WTC11 (cell line): ENCODE measurements at regions not wholly inside any gene's neighbourhood (a gene's known extent, or its start where the extent isn't known, plus 50 kb on each side); places are given as distances from the start of the nearest gene placed in this dataset.
"Not testable (repeated sequence)": the region's sequence is repeated elsewhere in the genome, so short reads cannot be mapped to it uniquely, and the experiment has no call there.

Source experiments
- ATAC-seq: fragments of 200-7000 bp; cut with Tn5 transposase; 2 replicates; pipeline ENCODE4 v1.10.0; 2021; ENCODE audit warnings: mild to moderate bottlenecking, moderate library complexity
- CTCF ChIA-PET: fragments of 300-600 bp; sonication (Branson Sonifier 250); formaldehyde crosslinking; loops from one replicate; lab custom pipeline; 2021; ENCODE audit warnings: antibody characterized with exemption; lab: Charles Lee
- POLR2A ChIA-PET: fragments of 350-600 bp; sonication (Branson Sonifier 250); formaldehyde crosslinking; loops from one replicate; lab custom pipeline; 2021; ENCODE audit warnings: antibody characterized with exemption; lab: Charles Lee
- DNase-seq: peaks from one replicate; pipeline ENCODE4 v3.0.0; 2021; ENCODE audit warnings: low spot score
- H3K27ac Mint-ChIP-seq: 2 replicates; pipeline ENCODE4 v1.8.0; 2021; ENCODE audit warnings: mixed read lengths
- H3K27me3 Mint-ChIP-seq: 2 replicates; pipeline ENCODE4 v1.8.0; 2021; ENCODE audit warnings: low read depth, mild to moderate bottlenecking, moderate library complexity, mixed read lengths
- H3K36me3 Mint-ChIP-seq: 2 replicates; pipeline ENCODE4 v1.8.0; 2021; ENCODE audit warnings: mixed read lengths
- H3K4me1 Mint-ChIP-seq: 2 replicates; pipeline ENCODE4 v1.8.0; 2022; ENCODE audit warnings: mixed read lengths
- H3K4me3 Mint-ChIP-seq: 2 replicates; pipeline ENCODE4 v1.8.0; 2021; ENCODE audit warnings: mild to moderate bottlenecking, moderate library complexity, mixed read lengths
- H3K9me3 Mint-ChIP-seq: 2 replicates; pipeline ENCODE4 v1.8.0; 2021; ENCODE audit warnings: mixed read lengths
- ATF1 ChIP-seq: sonication (generic); formaldehyde crosslinking; IDR thresholded peaks from 2 replicates; pipeline ENCODE4 v1.8.1; 2023; ENCODE audit warnings: mild to moderate bottlenecking, moderate library complexity, missing genetic modification reagents
- ATF6 ChIP-seq: sonication (generic); formaldehyde crosslinking; IDR thresholded peaks from 2 replicates; pipeline ENCODE4 v1.8.1; 2023; ENCODE audit warnings: mild to moderate bottlenecking, missing genetic modification reagents
- CBFB ChIP-seq: sonication (generic); formaldehyde crosslinking; IDR thresholded peaks from 2 replicates; pipeline ENCODE4 v1.8.1; 2022; ENCODE audit warnings: mild to moderate bottlenecking, low read depth, missing genetic modification reagents
- GRHL2 ChIP-seq: fragments of 250-450 bp; sonication (Bioruptor Pico); IDR thresholded peaks from 2 replicates; pipeline ENCODE4 v1.8.0; 2022; ENCODE audit warnings: mild to moderate bottlenecking, moderate library complexity; ENCODE audit not compliant: insufficient replicate concordance, severe bottlenecking
- GTF2I ChIP-seq: fragments of 250-450 bp; sonication (Bioruptor Pico); conservative IDR thresholded peaks from 2 replicates; pipeline ENCODE4 v1.4.0; 2021; ENCODE audit warnings: mild to moderate bottlenecking
- HMGA2 ChIP-seq: fragments of 250-450 bp; sonication (Bioruptor Pico); IDR thresholded peaks from 2 replicates; pipeline ENCODE4 v1.4.0; 2021; ENCODE audit warnings: mild to moderate bottlenecking, moderate library complexity
- IRF2 ChIP-seq: sonication (generic); formaldehyde crosslinking; IDR thresholded peaks from 2 replicates; pipeline ENCODE4 v1.8.0; 2022; ENCODE audit warnings: low read depth, missing genetic modification reagents, borderline replicate concordance
- NFATC4 ChIP-seq: fragments of 250-450 bp; sonication (Bioruptor Pico); IDR thresholded peaks from 2 replicates; pipeline ENCODE4 v1.9.0; 2021; ENCODE audit warnings: mild to moderate bottlenecking
- NR2C2 ChIP-seq: sonication (generic); formaldehyde crosslinking; IDR thresholded peaks from 2 replicates; pipeline ENCODE4 v1.8.0; 2022; ENCODE audit warnings: mild to moderate bottlenecking, missing genetic modification reagents
- RORB ChIP-seq: fragments of 250-450 bp; sonication (Bioruptor Pico); IDR thresholded peaks from 2 replicates; pipeline ENCODE4 v1.9.0; 2021; ENCODE audit warnings: mild to moderate bottlenecking
- SOX15 ChIP-seq: fragments of 250-450 bp; sonication (Bioruptor Pico); IDR thresholded peaks from 2 replicates; pipeline ENCODE4 v1.9.0; 2021; ENCODE audit warnings: mild to moderate bottlenecking
- TEAD1 ChIP-seq: sonication (generic); formaldehyde crosslinking; IDR thresholded peaks from 2 replicates; pipeline ENCODE4 v1.8.0; 2022; ENCODE audit warnings: mild to moderate bottlenecking, missing genetic modification reagents
- USF1 ChIP-seq: sonication (generic); formaldehyde crosslinking; IDR thresholded peaks from 2 replicates; pipeline ENCODE4 v1.8.0; 2022; ENCODE audit warnings: mild to moderate bottlenecking, missing genetic modification reagents
- ZNF121 ChIP-seq: sonication (generic); formaldehyde crosslinking; IDR thresholded peaks from 2 replicates; pipeline ENCODE4 v1.8.0; 2023; ENCODE audit warnings: missing genetic modification reagents
- ZNF138 ChIP-seq: sonication (generic); formaldehyde crosslinking; conservative IDR thresholded peaks from 2 replicates; pipeline ENCODE4 v1.8.1; 2022; ENCODE audit warnings: mild to moderate bottlenecking, moderate library complexity, missing genetic modification reagents
- TF ChIP-seq, protein P1 (sequence below): sonication (generic); formaldehyde crosslinking; conservative IDR thresholded peaks from 2 replicates; pipeline ENCODE4 v1.8.1; 2023; ENCODE audit warnings: mild to moderate bottlenecking, low read depth, missing genetic modification reagents, moderate library complexity
- TF ChIP-seq, protein P2 (sequence below): fragments of 250-450 bp; sonication (Bioruptor Pico); IDR thresholded peaks from 2 replicates; pipeline ENCODE4 v1.8.0; 2021; ENCODE audit warnings: mild to moderate bottlenecking
- TF ChIP-seq, protein P3 (sequence below): sonication (generic); formaldehyde crosslinking; IDR thresholded peaks from 2 replicates; pipeline ENCODE4 v1.8.0; 2023; ENCODE audit warnings: missing genetic modification reagents, mild to moderate bottlenecking, borderline replicate concordance
- TF ChIP-seq, protein P4 (sequence below): sonication (generic); formaldehyde crosslinking; IDR thresholded peaks from 2 replicates; pipeline ENCODE4 v1.8.1; 2023; ENCODE audit warnings: mild to moderate bottlenecking, missing genetic modification reagents, moderate library complexity

DNA sequence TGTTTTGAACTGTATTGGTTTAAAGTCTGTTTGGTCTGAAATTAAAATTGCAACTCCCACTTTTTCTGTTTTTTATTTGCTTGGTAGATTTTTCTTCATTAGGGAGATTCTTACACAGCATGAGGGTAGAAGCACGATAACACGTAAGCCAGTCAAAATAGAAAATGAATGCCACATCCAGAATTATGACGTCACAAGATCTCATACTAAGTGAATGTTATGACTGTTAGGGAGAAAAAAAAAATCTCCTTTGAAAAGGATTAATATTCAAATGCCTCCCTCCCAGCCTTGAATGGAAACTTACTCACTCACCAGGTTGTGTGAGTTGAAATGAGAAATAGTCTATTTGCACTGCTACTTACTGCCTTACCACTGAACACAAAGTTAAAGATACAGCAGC, 670.8 kb downstream of the TFAP2A start:
- ChIA-PET POLR2A (no interaction called here), CTCF (no interaction called here)
- H3K36me3 Mint-ChIP-seq: no peaks in the 10 kb centered on the region
- TF ChIP-seq RORB (CRISPR knock-in tag) (no peak), ZNF138 (CRISPR knock-in tag) (no peak), CBFB (CRISPR knock-in tag) (no peak), SOX15 (no peak), GTF2I (CRISPR knock-in tag) (no peak), ATF6 (CRISPR knock-in tag) (no peak), ZNF121 (CRISPR knock-in tag) (no peak), GRHL2 (CRISPR knock-in tag) (no peak), TEAD1 (CRISPR knock-in tag) (no peak)
- TF ChIP-seq, protein P1, sequence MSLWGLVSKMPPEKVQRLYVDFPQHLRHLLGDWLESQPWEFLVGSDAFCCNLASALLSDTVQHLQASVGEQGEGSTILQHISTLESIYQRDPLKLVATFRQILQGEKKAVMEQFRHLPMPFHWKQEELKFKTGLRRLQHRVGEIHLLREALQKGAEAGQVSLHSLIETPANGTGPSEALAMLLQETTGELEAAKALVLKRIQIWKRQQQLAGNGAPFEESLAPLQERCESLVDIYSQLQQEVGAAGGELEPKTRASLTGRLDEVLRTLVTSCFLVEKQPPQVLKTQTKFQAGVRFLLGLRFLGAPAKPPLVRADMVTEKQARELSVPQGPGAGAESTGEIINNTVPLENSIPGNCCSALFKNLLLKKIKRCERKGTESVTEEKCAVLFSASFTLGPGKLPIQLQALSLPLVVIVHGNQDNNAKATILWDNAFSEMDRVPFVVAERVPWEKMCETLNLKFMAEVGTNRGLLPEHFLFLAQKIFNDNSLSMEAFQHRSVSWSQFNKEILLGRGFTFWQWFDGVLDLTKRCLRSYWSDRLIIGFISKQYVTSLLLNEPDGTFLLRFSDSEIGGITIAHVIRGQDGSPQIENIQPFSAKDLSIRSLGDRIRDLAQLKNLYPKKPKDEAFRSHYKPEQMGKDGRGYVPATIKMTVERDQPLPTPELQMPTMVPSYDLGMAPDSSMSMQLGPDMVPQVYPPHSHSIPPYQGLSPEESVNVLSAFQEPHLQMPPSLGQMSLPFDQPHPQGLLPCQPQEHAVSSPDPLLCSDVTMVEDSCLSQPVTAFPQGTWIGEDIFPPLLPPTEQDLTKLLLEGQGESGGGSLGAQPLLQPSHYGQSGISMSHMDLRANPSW (CRISPR knock-in tag): no peak
- TF ChIP-seq, protein P2, sequence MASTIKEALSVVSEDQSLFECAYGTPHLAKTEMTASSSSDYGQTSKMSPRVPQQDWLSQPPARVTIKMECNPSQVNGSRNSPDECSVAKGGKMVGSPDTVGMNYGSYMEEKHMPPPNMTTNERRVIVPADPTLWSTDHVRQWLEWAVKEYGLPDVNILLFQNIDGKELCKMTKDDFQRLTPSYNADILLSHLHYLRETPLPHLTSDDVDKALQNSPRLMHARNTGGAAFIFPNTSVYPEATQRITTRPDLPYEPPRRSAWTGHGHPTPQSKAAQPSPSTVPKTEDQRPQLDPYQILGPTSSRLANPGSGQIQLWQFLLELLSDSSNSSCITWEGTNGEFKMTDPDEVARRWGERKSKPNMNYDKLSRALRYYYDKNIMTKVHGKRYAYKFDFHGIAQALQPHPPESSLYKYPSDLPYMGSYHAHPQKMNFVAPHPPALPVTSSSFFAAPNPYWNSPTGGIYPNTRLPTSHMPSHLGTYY (CRISPR knock-in tag): no peak
- no peaks in the 10 kb centered on the region for H3K27me3 Mint-ChIP-seq
- ATAC-seq (no peak), DNase-seq (no peak)
- H3K9me3 Mint-ChIP-seq: peaks cover 8% of the 10 kb centered on the region
- H3K4me1 Mint-ChIP-seq: no peaks in the 10 kb centered on the region
- H3K4me3 Mint-ChIP-seq: no peak overlapping the region
- H3K27ac Mint-ChIP-seq: no peak overlapping the region

DNA sequence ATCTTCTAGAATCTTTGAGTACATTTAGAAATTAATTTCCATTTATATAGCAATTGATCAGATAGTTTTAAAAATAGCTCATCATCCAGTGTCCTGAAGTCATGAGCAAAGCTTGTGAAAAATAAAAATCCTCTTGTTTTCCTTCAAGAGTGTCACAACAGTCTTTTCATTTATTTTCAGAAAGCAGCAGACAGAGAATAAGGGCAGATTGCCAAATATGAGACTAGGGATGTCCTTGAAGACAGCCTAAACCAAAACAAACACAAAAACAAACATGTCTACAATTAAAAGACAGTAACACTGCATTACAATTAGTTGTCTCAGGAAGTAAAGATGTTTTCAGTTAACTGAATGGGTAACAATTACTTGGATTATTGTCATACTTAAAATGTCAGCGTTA, 682.8 kb downstream of the TFAP2A start:
- H3K4me1 Mint-ChIP-seq: peaks cover 6% of the 10 kb centered on the region
- TF ChIP-seq, protein P3, sequence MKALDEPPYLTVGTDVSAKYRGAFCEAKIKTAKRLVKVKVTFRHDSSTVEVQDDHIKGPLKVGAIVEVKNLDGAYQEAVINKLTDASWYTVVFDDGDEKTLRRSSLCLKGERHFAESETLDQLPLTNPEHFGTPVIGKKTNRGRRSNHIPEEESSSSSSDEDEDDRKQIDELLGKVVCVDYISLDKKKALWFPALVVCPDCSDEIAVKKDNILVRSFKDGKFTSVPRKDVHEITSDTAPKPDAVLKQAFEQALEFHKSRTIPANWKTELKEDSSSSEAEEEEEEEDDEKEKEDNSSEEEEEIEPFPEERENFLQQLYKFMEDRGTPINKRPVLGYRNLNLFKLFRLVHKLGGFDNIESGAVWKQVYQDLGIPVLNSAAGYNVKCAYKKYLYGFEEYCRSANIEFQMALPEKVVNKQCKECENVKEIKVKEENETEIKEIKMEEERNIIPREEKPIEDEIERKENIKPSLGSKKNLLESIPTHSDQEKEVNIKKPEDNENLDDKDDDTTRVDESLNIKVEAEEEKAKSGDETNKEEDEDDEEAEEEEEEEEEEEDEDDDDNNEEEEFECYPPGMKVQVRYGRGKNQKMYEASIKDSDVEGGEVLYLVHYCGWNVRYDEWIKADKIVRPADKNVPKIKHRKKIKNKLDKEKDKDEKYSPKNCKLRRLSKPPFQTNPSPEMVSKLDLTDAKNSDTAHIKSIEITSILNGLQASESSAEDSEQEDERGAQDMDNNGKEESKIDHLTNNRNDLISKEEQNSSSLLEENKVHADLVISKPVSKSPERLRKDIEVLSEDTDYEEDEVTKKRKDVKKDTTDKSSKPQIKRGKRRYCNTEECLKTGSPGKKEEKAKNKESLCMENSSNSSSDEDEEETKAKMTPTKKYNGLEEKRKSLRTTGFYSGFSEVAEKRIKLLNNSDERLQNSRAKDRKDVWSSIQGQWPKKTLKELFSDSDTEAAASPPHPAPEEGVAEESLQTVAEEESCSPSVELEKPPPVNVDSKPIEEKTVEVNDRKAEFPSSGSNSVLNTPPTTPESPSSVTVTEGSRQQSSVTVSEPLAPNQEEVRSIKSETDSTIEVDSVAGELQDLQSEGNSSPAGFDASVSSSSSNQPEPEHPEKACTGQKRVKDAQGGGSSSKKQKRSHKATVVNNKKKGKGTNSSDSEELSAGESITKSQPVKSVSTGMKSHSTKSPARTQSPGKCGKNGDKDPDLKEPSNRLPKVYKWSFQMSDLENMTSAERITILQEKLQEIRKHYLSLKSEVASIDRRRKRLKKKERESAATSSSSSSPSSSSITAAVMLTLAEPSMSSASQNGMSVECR: no peak
- TF ChIP-seq, protein P4, sequence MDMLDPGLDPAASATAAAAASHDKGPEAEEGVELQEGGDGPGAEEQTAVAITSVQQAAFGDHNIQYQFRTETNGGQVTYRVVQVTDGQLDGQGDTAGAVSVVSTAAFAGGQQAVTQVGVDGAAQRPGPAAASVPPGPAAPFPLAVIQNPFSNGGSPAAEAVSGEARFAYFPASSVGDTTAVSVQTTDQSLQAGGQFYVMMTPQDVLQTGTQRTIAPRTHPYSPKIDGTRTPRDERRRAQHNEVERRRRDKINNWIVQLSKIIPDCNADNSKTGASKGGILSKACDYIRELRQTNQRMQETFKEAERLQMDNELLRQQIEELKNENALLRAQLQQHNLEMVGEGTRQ (CRISPR knock-in tag): no peak
- TF ChIP-seq NFATC4 (CRISPR knock-in tag) (no peak), ATF1 (CRISPR knock-in tag) (no peak), NR2C2 (CRISPR knock-in tag) (no peak), ZNF121 (CRISPR knock-in tag) (no peak), IRF2 (CRISPR knock-in tag) (no peak), USF1 (no peak), HMGA2 (CRISPR knock-in tag) (no peak)
- no peak overlapping the region for H3K27ac Mint-ChIP-seq
- DNase-seq (no peak), ATAC-seq (no peak)
- CTCF ChIA-PET: no interaction called here
- H3K9me3 Mint-ChIP-seq: peaks cover 23% of the 10 kb centered on the region
- no peaks in the 10 kb centered on the region for H3K27me3 Mint-ChIP-seq
- H3K36me3 Mint-ChIP-seq: no peaks in the 10 kb centered on the region
- no peak overlapping the region for H3K4me3 Mint-ChIP-seq
- POLR2A ChIA-PET: no interaction called here

DNA sequence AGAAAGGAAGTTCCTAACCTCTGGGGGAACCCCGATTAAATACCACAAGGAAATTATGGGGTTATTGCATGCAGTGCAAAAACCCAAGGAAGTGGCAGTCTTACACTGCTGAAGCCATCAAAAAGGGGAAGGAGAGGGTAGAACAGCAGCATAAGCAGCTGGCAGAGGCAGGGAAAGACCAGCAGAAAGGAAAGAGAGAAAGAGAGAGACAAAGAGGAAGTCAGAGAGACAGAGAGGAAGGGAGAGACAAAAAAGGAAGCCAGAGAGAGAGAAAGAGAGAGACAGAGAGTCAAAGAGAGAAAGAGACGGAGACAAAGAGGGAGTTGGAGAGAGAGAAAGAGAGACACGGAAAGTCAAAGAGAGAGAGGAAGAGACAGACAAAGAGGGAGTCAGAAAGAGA, 689.1 kb downstream of the TFAP2A start:
- DNase-seq, H3K4me3 Mint-ChIP-seq, CTCF ChIA-PET, H3K4me1 Mint-ChIP-seq, H3K36me3 Mint-ChIP-seq, ATAC-seq, POLR2A ChIA-PET, H3K27me3 Mint-ChIP-seq, H3K27ac Mint-ChIP-seq: not testable (repeated sequence)
- peaks cover 35% of the 10 kb centered on the region for H3K9me3 Mint-ChIP-seq
